ENCODE measurements at regions not wholly inside any gene's neighbourhood (a gene's known extent, or its start where the extent isn't known, plus 50 kb on each side); places are given as distances from the start of the nearest gene placed in this dataset.
"Not testable (repeated sequence)": the region's sequence is repeated elsewhere in the genome, so short reads cannot be mapped to it uniquely, and the experiment has no call there.

GRCh38 chr10:28449382-28449781 is 83.5 kb upstream of the WAC start:
- Histone ChIP-seq H3K36me3 (ENCODE audit: control insufficient read depth, insufficient read depth, low read length) (no peaks in the 10 kb centered on the region), H3K4me3 (ENCODE audit: low read depth, low read length) (no peak overlapping the region), H3K27me3 (ENCODE audit: control insufficient read depth, insufficient read depth, low read length) (no peaks in the 10 kb centered on the region)
- no peak for TF ChIP-seq CTCF (IDR thresholded peaks at IDR 0.05; ENCODE audit: insufficient read depth, low read length, poor library complexity, severe bottlenecking)
- DNase-seq (ENCODE audit: low read depth), result no peak

- Histone ChIP-seq H3K36me3 (ENCODE audit: control insufficient read depth, insufficient read depth, low read length) (no peaks in the 10 kb centered on the region), H3K4me3 (ENCODE audit: low read depth, low read length) (no peak overlapping the region), H3K27me3 (ENCODE audit: control insufficient read depth, insufficient read depth, low read length) (no peaks in the 10 kb centered on the region)
- no peak for TF ChIP-seq CTCF (IDR thresholded peaks at IDR 0.05; ENCODE audit: insufficient read depth, low read length, poor library complexity, severe bottlenecking)
- DNase-seq (ENCODE audit: low read depth), result no peak
Observed at GRCh38 chr10:28449926-28450325, 83.0 kb upstream of the WAC start.

GRCh38 chr10:28453926-28454325 is 79.0 kb upstream of the WAC start:
- TF ChIP-seq CTCF (IDR thresholded peaks at IDR 0.05; ENCODE audit: insufficient read depth, low read length, poor library complexity, severe bottlenecking), result no peak
- no peaks in the 10 kb centered on the region for H3K27me3 ChIP-seq (ENCODE audit: control insufficient read depth, insufficient read depth, low read length)
- no peaks in the 10 kb centered on the region for H3K36me3 ChIP-seq (ENCODE audit: control insufficient read depth, insufficient read depth, low read length)
- no peak for DNase-seq (ENCODE audit: low read depth)
- no peak overlapping the region for H3K4me3 ChIP-seq (ENCODE audit: low read depth, low read length)

- TF ChIP-seq CTCF (IDR thresholded peaks at IDR 0.05; ENCODE audit: insufficient read depth, low read length, poor library complexity, severe bottlenecking), result no peak
- no peak for DNase-seq (ENCODE audit: low read depth)
Observed at GRCh38 chr10:28457110-28457509, 75.8 kb upstream of the WAC start.

GRCh38 chr10:28457873-28458272 is 75.0 kb upstream of the WAC start:
- H3K36me3 ChIP-seq (ENCODE audit: control insufficient read depth, insufficient read depth, low read length); H3K27me3 ChIP-seq (ENCODE audit: control insufficient read depth, insufficient read depth, low read length); DNase-seq (ENCODE audit: low read depth); H3K4me3 ChIP-seq (ENCODE audit: low read depth, low read length): not testable (repeated sequence)

More at GRCh38 chr10:28457110-28457509, 75.8 kb upstream of the WAC start:
- H3K27me3 ChIP-seq (ENCODE audit: control insufficient read depth, insufficient read depth, low read length), result no peaks in the 10 kb centered on the region
- no peaks in the 10 kb centered on the region for H3K36me3 ChIP-seq (ENCODE audit: control insufficient read depth, insufficient read depth, low read length)
- H3K4me3 ChIP-seq (ENCODE audit: low read depth, low read length), result no peak overlapping the region

- DNase-seq (ENCODE audit: low read depth), result no peak
- TF ChIP-seq CTCF (IDR thresholded peaks at IDR 0.05; ENCODE audit: insufficient read depth, low read length, poor library complexity, severe bottlenecking), result no peak
- no peak overlapping the region for H3K4me3 ChIP-seq (ENCODE audit: low read depth, low read length)
- H3K36me3 ChIP-seq (ENCODE audit: control insufficient read depth, insufficient read depth, low read length), result no peaks in the 10 kb centered on the region
- H3K27me3 ChIP-seq (ENCODE audit: control insufficient read depth, insufficient read depth, low read length), result no peaks in the 10 kb centered on the region
Observed at GRCh38 chr10:28459453-28460144, 73.3 kb upstream of the WAC start.

Data from kidney epithelial cell (primary cell).